LNCAP (cell line): ENCODE measurements at regions not wholly inside any gene's neighbourhood (a gene's known extent, or its start where the extent isn't known, plus 50 kb on each side); places are given as distances from the start of the nearest gene placed in this dataset.

ENCODE experiments used
- TF ChIP-seq, protein P1 (sequence below): fragments of 450-650 bp; IDR thresholded peaks from 2 replicates; pipeline ENCODE4 v1.5.1; 2017; ENCODE audit warnings: mild to moderate bottlenecking

DNA sequence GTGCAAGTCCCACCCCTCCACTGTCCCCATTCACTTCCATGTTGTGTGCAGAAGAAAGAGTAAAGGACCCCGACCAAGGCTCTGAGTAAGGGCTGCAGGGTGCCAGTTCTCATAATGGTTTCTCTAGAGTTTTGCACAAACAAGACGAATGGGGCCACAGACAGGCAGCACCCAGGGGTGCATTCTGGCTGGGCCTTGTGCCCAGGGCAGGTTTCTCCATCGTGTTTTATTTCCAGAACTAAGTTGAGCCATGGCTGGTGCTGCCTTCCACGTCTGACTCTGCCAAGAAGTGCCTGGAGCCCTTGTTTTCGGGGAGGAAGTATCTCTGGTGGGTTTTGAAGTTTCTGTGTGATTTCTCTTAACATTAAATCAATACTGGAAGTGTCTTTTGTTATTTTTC, 95.0 kb upstream of the SDK1 start:
- TF ChIP-seq, protein P1, sequence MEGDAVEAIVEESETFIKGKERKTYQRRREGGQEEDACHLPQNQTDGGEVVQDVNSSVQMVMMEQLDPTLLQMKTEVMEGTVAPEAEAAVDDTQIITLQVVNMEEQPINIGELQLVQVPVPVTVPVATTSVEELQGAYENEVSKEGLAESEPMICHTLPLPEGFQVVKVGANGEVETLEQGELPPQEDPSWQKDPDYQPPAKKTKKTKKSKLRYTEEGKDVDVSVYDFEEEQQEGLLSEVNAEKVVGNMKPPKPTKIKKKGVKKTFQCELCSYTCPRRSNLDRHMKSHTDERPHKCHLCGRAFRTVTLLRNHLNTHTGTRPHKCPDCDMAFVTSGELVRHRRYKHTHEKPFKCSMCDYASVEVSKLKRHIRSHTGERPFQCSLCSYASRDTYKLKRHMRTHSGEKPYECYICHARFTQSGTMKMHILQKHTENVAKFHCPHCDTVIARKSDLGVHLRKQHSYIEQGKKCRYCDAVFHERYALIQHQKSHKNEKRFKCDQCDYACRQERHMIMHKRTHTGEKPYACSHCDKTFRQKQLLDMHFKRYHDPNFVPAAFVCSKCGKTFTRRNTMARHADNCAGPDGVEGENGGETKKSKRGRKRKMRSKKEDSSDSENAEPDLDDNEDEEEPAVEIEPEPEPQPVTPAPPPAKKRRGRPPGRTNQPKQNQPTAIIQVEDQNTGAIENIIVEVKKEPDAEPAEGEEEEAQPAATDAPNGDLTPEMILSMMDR = no peak

DNA sequence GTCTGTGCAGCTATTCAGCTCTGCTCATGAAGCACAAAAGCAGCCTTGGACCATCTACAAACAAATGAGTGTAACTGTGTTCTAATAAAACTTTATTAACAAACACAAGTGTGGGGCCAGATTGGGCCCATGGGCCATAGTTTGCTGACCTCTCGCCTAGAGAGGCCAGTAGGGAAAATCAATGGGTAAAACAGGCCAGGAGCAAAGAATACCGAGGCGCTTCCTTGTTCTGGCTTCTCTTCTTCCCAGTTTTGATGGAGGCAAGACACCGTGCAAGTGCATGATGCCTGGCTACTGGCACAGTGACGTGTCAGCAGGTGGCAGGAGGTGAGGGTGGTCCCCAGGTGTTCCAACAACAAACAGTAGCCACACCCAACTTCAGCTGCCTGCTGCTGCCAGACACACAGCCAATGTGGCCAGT, 94.3 kb upstream of the SDK1 start:
- TF ChIP-seq, protein P1 = no peak

DNA sequence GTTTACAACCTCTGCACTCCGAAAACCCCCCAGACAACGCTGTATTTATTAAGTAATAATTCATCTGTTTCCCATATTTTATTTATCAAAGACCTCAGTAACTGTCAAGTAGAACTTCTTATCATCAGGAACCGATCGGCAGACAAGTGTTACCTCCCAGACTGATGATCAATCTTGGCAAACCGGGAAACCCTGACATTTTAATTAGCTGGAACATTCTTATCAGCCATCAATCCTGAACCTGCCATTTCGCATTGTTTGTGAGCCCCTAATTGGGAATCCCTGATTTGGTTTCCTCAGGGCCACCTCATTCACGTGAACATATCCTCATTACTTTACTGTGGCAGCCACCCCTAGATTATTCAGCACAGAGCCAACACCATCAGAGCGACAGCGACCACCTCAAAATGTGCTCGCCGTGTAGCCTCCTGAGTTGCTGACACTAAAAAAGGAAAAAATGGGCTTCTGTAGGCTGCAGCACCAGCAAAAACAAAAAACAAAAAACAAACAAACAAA, 93.6 kb upstream of the SDK1 start:
- TF ChIP-seq, protein P1 = no peak

DNA sequence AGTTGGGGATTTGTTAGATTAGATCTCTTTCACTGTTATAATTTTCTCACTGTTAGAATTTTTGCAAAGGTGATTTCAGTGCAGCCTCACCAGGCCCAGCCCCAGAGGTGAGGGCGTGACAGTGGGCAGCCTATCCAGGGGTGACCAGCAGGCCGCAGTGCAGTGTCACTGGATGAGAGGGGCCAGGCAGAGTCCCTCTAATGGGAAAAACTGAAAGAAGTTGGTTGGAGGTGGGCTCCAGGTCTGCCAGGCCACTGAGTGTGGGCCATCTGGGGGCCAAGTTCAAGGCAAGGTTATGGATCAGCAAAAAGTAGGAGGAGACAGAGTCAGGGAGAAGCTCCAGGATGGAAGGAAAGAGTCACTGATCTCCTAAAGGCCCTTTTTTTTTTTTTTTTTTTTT, 90.5 kb upstream of the SDK1 start:
- TF ChIP-seq, protein P1 = no peak

DNA sequence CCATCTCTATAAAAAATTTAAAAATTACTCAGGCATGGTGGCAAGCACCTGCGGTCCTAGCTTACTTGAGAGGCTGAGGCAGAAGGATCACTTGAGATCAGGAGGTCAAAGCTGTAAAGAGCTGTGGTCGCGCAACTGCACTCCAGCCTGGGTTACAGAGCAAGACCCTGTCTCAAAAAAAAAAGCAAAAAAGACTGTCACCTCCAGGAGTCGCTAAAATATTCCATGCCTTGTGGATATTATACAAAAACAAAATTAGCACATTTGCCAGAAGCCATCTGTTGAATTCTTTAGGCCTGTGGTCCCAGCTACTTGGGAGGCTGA, 87.0 kb upstream of the SDK1 start:
- TF ChIP-seq, protein P1 = no peak

DNA sequence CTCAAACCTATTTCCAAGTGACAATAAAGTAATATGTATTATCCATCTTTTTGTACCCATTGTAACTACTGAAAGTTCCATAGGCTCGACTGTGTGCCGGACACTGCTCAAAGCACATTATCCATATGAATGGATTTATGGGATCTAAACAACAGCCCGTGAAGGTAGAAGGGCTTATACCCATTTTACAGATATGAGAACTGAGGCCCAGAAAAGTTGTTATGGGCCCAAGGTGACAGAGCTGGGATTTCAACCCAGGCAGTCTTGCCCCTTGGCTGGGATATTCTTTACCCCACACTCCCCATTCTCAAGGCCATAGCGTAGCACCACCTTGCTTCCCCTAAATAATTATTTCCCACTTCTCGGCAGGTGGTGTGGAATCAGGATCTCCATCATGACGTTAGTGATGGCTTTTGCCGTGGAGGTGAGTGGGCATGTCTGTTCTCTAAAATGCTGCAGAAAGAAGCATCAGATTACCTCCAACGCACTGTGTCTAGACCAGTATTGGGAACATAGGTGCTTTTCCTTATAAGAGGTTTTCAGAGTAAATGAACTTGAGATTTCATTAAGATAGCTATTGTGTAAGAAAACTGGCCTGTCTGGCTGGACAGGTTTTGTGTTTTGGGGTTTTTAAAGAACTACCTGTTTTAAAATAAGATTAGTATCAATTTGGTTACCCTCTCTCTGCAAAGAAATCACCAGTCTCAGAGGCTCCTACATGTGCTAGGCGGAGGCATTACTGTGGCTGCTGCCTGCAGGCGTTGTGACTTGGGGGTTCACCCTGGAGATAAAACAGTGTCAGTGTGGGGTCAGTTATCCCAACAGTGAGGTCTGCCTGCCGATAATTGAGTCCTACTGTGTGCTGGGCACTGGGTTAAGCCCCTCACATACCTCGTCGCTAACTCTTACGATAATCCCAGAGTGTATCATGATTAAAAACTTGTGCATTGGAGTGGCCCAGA, 85.1 kb upstream of the SDK1 start:
- TF ChIP-seq, protein P1 = no peak

DNA sequence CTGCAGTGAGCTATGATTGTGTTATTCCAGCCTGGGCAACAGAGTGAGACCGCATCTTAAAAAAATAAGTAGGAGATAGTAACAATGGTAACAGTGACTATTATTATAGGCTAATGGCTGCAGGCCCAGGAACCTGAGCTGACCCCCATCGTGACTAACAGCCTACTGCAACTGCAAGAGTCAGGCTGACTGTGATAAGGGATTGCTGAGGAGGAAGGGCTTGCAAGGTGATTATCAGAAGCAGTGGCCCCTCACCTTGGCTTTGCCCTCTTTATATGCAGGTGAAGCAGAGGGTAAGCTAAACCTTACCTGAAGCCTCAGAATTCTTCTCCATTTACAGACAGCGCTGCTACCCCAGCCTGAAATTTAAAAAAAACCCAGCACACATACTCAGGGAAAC, 83.9 kb upstream of the SDK1 start:
- TF ChIP-seq, protein P1 = no peak
